Spleen (tissue), 7 donors: ENCODE measurements at regions not wholly inside any gene's neighbourhood (a gene's known extent, or its start where the extent isn't known, plus 50 kb on each side); places are given as distances from the start of the nearest gene placed in this dataset.

ENCODE experiments used
- CTCF ChIP-seq, 11 experiments: fragments of 200-600 bp in 7 of 11; fragments of 450-650 bp in 4 of 11; sonication (generic) in 4 of 11; IDR thresholded peaks in 8 of 11; conservative IDR thresholded peaks in 3 of 11; 1 replicate in 7 of 11; 2 replicates in 4 of 11; pipeline versions ENCODE4 v1.4.0 to v1.8.0; 2016 to 2021; ENCODE audit warnings: antibody characterized with exemption in 11 of 11, inconsistent platforms in 4 of 11, mild to moderate bottlenecking in 1 of 11
- POLR2A ChIP-seq, 3 donors: fragments of 450-650 bp; IDR thresholded peaks; one replicate each; pipeline ENCODE4 v1.5.1; 2017; ENCODE audit warnings: antibody characterized with exemption in 3 of 3, mild to moderate bottlenecking in 1 of 3
- POLR2AphosphoS5 ChIP-seq, 3 donors: sonication (generic); formaldehyde crosslinking; IDR thresholded peaks; one replicate each; pipeline ENCODE4 v1.5.1; 2017; ENCODE audit warnings: antibody characterized with exemption in 3 of 3
- donor health status: DM: no; HTN: no; CAD: no; lungs with moderate emphysema.
- donor health status: DM: no; HTN: no; CAD: no.
- donor health status: DM: no; HTN: no; CAD: no.

GRCh38 chr10:33831591-33831990 lies 497.1 kb upstream of the NRP1 start:
- TF ChIP-seq CTCF (IDR thresholded peaks at IDR 0.05 in 8 of 11, conservative IDR thresholded peaks at IDR 0.05 in 3 of 11) (no peak), POLR2A (IDR thresholded peaks at IDR 0.05) (no peak), POLR2AphosphoS5 (IDR thresholded peaks at IDR 0.05) (no peak)
